HG03066 (cell line): ENCODE measurements at regions not wholly inside any gene's neighbourhood (a gene's known extent, or its start where the extent isn't known, plus 50 kb on each side); places are given as distances from the start of the nearest gene placed in this dataset.

Source experiments
- ATAC-seq: cut with Tn5 transposase; IDR thresholded peaks from one replicate; pipeline ENCODE4 v1.9.1; 2021; ENCODE audit warnings: low read depth; ENCODE audit not compliant: unreplicated experiment

GRCh38 chr10:32174349-32174893 lies 118.2 kb upstream of the KIF5B start:
- no peak for ATAC-seq

GRCh38 chr10:32171204-32171603 lies 115.0 kb upstream of the KIF5B start:
- no peak for ATAC-seq

- ATAC-seq = no peak
Measured at GRCh38 chr10:32169556-32169955, 113.3 kb upstream of the KIF5B start.

- ATAC-seq = no peak
Measured at GRCh38 chr10:32167450-32167849, 111.2 kb upstream of the KIF5B start.

- ATAC-seq = no peak
Measured at GRCh38 chr10:32166365-32166764, 110.1 kb upstream of the KIF5B start.

GRCh38 chr10:32163762-32164148 lies 107.5 kb upstream of the KIF5B start:
- ATAC-seq = no peak

GRCh38 chr10:32163071-32163761 lies 107.0 kb upstream of the KIF5B start:
- ATAC-seq = no peak

- ATAC-seq = no peak
Measured at GRCh38 chr10:32161586-32161985, 105.4 kb upstream of the KIF5B start.

GRCh38 chr10:32160864-32161263 lies 104.6 kb upstream of the KIF5B start:
- no peak for ATAC-seq

GRCh38 chr10:32159264-32159663 lies 103.0 kb upstream of the KIF5B start:
- ATAC-seq = no peak

- no peak for ATAC-seq
Measured at GRCh38 chr10:32156031-32156495, 99.8 kb upstream of the KIF5B start.

- no peak for ATAC-seq
Measured at GRCh38 chr10:32155075-32155516, 98.9 kb upstream of the KIF5B start.

- no peak for ATAC-seq
Measured at GRCh38 chr10:32153931-32154330, 97.7 kb upstream of the KIF5B start.

GRCh38 chr10:32153252-32153651 lies 97.0 kb upstream of the KIF5B start:
- ATAC-seq = no peak

- ATAC-seq = no peak
Measured at GRCh38 chr10:32151871-32152270, 95.6 kb upstream of the KIF5B start.

- no peak for ATAC-seq
Measured at GRCh38 chr10:32150532-32151101, 94.4 kb upstream of the KIF5B start.

- peak; percentile 93 for ATAC-seq
Measured at GRCh38 chr10:32149252-32149955, 93.2 kb upstream of the KIF5B start.

- ATAC-seq = no peak
Measured at GRCh38 chr10:32148864-32149251, 92.6 kb upstream of the KIF5B start.

GRCh38 chr10:32147730-32148129 lies 91.5 kb upstream of the KIF5B start:
- ATAC-seq = no peak

GRCh38 chr10:32146166-32146565 lies 89.9 kb upstream of the KIF5B start:
- ATAC-seq = no peak
